NB4 (cell line): ENCODE measurements at regions not wholly inside any gene's neighbourhood (a gene's known extent, or its start where the extent isn't known, plus 50 kb on each side); places are given as distances from the start of the nearest gene placed in this dataset.

Experiments used
- POLR2A ChIP-seq: IDR thresholded peaks from 2 replicates; pipeline ENCODE4 v1.6.1; 2011; ENCODE audit warnings: mild to moderate bottlenecking; ENCODE audit not compliant: insufficient read length; ENCODE audit errors: extremely low read depth
- TF ChIP-seq, protein P1 (sequence below): IDR thresholded peaks from one replicate; pipeline ENCODE4 v1.5.1; 2012; ENCODE audit warnings: low read depth, low read length

DNA sequence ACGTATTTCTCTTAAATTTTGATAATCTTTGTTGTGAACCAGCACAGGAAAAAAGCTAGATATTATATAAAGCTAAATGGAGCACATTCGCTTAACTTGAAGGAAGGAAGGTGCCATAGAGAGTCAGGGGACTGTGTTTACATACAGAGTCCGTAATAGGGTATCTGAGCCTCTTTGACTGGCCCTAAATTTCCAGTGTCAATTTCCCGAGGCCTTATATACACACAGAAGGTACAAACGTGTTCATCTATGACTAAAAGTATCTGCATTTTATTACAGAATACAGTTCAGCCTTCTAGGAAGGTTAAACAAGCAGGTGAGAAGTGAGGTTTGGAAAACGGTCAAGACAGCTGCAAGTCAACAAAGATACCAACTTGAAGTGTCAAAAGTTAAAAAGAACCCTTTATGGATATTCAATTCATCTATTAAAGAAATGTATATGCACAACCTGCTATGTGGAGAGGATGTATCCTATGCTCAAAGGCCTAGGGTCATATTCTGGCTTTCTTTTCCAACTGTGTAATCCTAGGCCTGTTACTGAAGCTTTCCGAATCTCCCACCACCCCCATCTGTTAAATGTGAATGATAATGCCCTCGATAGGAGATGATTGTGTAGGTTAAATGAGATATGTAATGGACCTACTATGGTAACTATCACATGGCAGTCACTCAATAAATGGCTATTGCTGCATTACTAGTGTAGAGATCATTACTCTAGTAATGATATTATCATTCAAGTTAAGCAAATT is 263.7 kb upstream of the MAF start:
- TF ChIP-seq POLR2A = no peak
- TF ChIP-seq, protein P1, sequence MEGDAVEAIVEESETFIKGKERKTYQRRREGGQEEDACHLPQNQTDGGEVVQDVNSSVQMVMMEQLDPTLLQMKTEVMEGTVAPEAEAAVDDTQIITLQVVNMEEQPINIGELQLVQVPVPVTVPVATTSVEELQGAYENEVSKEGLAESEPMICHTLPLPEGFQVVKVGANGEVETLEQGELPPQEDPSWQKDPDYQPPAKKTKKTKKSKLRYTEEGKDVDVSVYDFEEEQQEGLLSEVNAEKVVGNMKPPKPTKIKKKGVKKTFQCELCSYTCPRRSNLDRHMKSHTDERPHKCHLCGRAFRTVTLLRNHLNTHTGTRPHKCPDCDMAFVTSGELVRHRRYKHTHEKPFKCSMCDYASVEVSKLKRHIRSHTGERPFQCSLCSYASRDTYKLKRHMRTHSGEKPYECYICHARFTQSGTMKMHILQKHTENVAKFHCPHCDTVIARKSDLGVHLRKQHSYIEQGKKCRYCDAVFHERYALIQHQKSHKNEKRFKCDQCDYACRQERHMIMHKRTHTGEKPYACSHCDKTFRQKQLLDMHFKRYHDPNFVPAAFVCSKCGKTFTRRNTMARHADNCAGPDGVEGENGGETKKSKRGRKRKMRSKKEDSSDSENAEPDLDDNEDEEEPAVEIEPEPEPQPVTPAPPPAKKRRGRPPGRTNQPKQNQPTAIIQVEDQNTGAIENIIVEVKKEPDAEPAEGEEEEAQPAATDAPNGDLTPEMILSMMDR = no peak
